IMR-90 (cell line): ENCODE measurements at regions not wholly inside any gene's neighbourhood (a gene's known extent, or its start where the extent isn't known, plus 50 kb on each side); places are given as distances from the start of the nearest gene placed in this dataset.

ENCODE experiments used
- BHLHE40 ChIP-seq: fragments of 150-350 bp; IDR thresholded peaks from 2 replicates; pipeline ENCODE4 v1.6.1; 2016; ENCODE audit warnings: mild to moderate bottlenecking, low read depth, low read length
- TF ChIP-seq, protein P1 (sequence below): conservative IDR thresholded peaks from 2 replicates; pipeline ENCODE4 v1.5.1; 2012; ENCODE audit warnings: mild to moderate bottlenecking, low read depth, low read length, improper control_type of control experiment

DNA sequence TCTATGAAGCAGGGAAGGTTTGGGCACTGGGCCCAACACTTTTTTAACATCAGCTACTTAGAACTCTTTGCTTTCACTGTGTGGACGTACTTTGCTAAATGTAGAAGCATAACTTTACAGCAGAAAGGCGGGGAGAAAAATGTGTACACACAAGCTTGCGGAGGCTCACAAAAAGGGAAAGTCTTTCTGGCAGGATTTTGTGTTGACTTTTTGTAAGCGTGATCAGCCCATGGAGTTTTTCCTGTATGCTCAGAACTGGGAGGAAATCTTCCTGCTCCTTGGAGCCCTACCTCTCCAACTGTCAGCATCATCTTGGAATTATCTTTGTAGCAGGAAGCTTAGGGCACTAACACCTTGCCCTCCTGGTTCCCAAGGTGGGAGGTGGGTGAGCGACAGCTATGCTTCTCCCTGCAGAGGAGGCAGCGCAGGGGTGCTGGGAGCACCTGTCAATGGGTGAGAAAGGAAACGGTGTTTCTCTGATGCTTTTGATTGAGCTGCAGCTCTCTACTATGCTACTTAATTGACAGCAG, 321.9 kb downstream of the GADD45G start:
- TF ChIP-seq, protein P1, sequence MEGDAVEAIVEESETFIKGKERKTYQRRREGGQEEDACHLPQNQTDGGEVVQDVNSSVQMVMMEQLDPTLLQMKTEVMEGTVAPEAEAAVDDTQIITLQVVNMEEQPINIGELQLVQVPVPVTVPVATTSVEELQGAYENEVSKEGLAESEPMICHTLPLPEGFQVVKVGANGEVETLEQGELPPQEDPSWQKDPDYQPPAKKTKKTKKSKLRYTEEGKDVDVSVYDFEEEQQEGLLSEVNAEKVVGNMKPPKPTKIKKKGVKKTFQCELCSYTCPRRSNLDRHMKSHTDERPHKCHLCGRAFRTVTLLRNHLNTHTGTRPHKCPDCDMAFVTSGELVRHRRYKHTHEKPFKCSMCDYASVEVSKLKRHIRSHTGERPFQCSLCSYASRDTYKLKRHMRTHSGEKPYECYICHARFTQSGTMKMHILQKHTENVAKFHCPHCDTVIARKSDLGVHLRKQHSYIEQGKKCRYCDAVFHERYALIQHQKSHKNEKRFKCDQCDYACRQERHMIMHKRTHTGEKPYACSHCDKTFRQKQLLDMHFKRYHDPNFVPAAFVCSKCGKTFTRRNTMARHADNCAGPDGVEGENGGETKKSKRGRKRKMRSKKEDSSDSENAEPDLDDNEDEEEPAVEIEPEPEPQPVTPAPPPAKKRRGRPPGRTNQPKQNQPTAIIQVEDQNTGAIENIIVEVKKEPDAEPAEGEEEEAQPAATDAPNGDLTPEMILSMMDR: no peak
- TF ChIP-seq BHLHE40: no peak
